ENCODE measurements at regions not wholly inside any gene's neighbourhood (a gene's known extent, or its start where the extent isn't known, plus 50 kb on each side); places are given as distances from the start of the nearest gene placed in this dataset.
"Not testable (repeated sequence)": the region's sequence is repeated elsewhere in the genome, so short reads cannot be mapped to it uniquely, and the experiment has no call there.

GRCh38 chr2:142827170-142827569 is 50.3 kb upstream of the KYNU start:
- Histone ChIP-seq H3K9me3 (ENCODE audit: control insufficient read depth in 2 of 2, insufficient read depth in 1 of 2, low read length in 1 of 2) (no peaks in the 10 kb centered on the region), H3K27ac (ENCODE audit: low read depth in 1 of 2, low read length in 1 of 2) (no peak overlapping the region), H3K4me1 (ENCODE audit: control insufficient read depth in 2 of 2, insufficient read depth in 2 of 2, low read length in 2 of 2) (no peaks in the 10 kb centered on the region), H3K36me3 (ENCODE audit: control insufficient read depth in 2 of 2, insufficient read depth in 2 of 2, low read length in 1 of 2) (no peaks in the 10 kb centered on the region), H3K4me3 (ENCODE audit: low read length in 2 of 2) (no peak overlapping the region), H3K27me3 (ENCODE audit: control insufficient read depth in 2 of 2, insufficient read depth in 1 of 2, low read length in 1 of 2) (no peaks in the 10 kb centered on the region)
- 98% methylated on average over 9 of the region's 9 CpGs for WGBS
- no peak for DNase-seq (ENCODE audit: low read depth in 6 of 9, low spot score in 9 of 9)

- Histone ChIP-seq H3K27ac (ENCODE audit: low read depth in 1 of 2, low read length in 1 of 2) (no peak overlapping the region), H3K4me3 (ENCODE audit: low read length in 2 of 2) (no peak overlapping the region), H3K9me3 (ENCODE audit: control insufficient read depth in 2 of 2, insufficient read depth in 1 of 2, low read length in 1 of 2) (no peaks in the 10 kb centered on the region), H3K36me3 (ENCODE audit: control insufficient read depth in 2 of 2, insufficient read depth in 2 of 2, low read length in 1 of 2) (no peaks in the 10 kb centered on the region), H3K27me3 (ENCODE audit: control insufficient read depth in 2 of 2, insufficient read depth in 1 of 2, low read length in 1 of 2) (no peaks in the 10 kb centered on the region), H3K4me1 (ENCODE audit: control insufficient read depth in 2 of 2, insufficient read depth in 2 of 2, low read length in 2 of 2) (no peaks in the 10 kb centered on the region)
- 93% methylated on average over 2 of the region's 2 CpGs for WGBS
- DNase-seq (ENCODE audit: low read depth in 6 of 9, low spot score in 9 of 9) = no peak
These were observed 51.6 kb upstream of the KYNU start for GRCh38 chr2:142825861-142826260.

- whole genome bisulfite sequencing = 92% methylated on average over 1 of the region's 1 CpG
These were observed 52.7 kb upstream of the KYNU start for GRCh38 chr2:142824756-142825155.

GRCh38 chr2:142822190-142822589 is 55.3 kb upstream of the KYNU start:
- no peak overlapping the region for H3K4me3 ChIP-seq (ENCODE audit: low read length in 2 of 2)
- H3K4me1 ChIP-seq (ENCODE audit: control insufficient read depth in 2 of 2, insufficient read depth in 2 of 2, low read length in 2 of 2) = no peaks in the 10 kb centered on the region
- H3K27ac ChIP-seq (ENCODE audit: low read depth in 1 of 2, low read length in 1 of 2) = no peak overlapping the region
- no peak for DNase-seq (ENCODE audit: low read depth in 6 of 9, low spot score in 9 of 9)
- no peaks in the 10 kb centered on the region for H3K36me3 ChIP-seq (ENCODE audit: control insufficient read depth in 2 of 2, insufficient read depth in 2 of 2, low read length in 1 of 2)
- WGBS = 85% methylated on average over 3 of the region's 3 CpGs
- no peaks in the 10 kb centered on the region for H3K27me3 ChIP-seq (ENCODE audit: control insufficient read depth in 2 of 2, insufficient read depth in 1 of 2, low read length in 1 of 2)
- H3K9me3 ChIP-seq (ENCODE audit: control insufficient read depth in 2 of 2, insufficient read depth in 1 of 2, low read length in 1 of 2) = no peaks in the 10 kb centered on the region

More at GRCh38 chr2:142824756-142825155, 52.7 kb upstream of the KYNU start:
- Histone ChIP-seq H3K36me3 (ENCODE audit: control insufficient read depth in 2 of 2, insufficient read depth in 2 of 2, low read length in 1 of 2) (no peaks in the 10 kb centered on the region), H3K9me3 (ENCODE audit: control insufficient read depth in 2 of 2, insufficient read depth in 1 of 2, low read length in 1 of 2) (no peaks in the 10 kb centered on the region), H3K27ac (ENCODE audit: low read depth in 1 of 2, low read length in 1 of 2) (no peak overlapping the region), H3K27me3 (ENCODE audit: control insufficient read depth in 2 of 2, insufficient read depth in 1 of 2, low read length in 1 of 2) (no peaks in the 10 kb centered on the region), H3K4me1 (ENCODE audit: control insufficient read depth in 2 of 2, insufficient read depth in 2 of 2, low read length in 2 of 2) (no peaks in the 10 kb centered on the region), H3K4me3 (ENCODE audit: low read length in 2 of 2) (no peak overlapping the region)
- DNase-seq (ENCODE audit: low read depth in 6 of 9, low spot score in 9 of 9) = no peak

- 99% methylated on average over 2 of the region's 2 CpGs for WGBS
- Histone ChIP-seq H3K4me1 (ENCODE audit: control insufficient read depth in 2 of 2, insufficient read depth in 2 of 2, low read length in 2 of 2) (no peaks in the 10 kb centered on the region), H3K4me3 (ENCODE audit: low read length in 2 of 2) (no peak overlapping the region), H3K36me3 (ENCODE audit: control insufficient read depth in 2 of 2, insufficient read depth in 2 of 2, low read length in 1 of 2) (no peaks in the 10 kb centered on the region), H3K27ac (ENCODE audit: low read depth in 1 of 2, low read length in 1 of 2) (no peak overlapping the region), H3K27me3 (ENCODE audit: control insufficient read depth in 2 of 2, insufficient read depth in 1 of 2, low read length in 1 of 2) (no peaks in the 10 kb centered on the region), H3K9me3 (ENCODE audit: control insufficient read depth in 2 of 2, insufficient read depth in 1 of 2, low read length in 1 of 2) (no peaks in the 10 kb centered on the region)
- DNase-seq (ENCODE audit: low read depth in 6 of 9, low spot score in 9 of 9) = no peak
These were observed 58.1 kb upstream of the KYNU start for GRCh38 chr2:142819411-142819810.

- H3K9me3 ChIP-seq (ENCODE audit: control insufficient read depth in 2 of 2, insufficient read depth in 1 of 2, low read length in 1 of 2) = no peaks in the 10 kb centered on the region
- no peaks in the 10 kb centered on the region for H3K36me3 ChIP-seq (ENCODE audit: control insufficient read depth in 2 of 2, insufficient read depth in 2 of 2, low read length in 1 of 2)
- DNase-seq (ENCODE audit: low read depth in 6 of 9, low spot score in 9 of 9) = no peak
- WGBS = 99% methylated on average over 1 of the region's 1 CpG
- H3K4me3 ChIP-seq (ENCODE audit: low read length in 2 of 2) = no peak overlapping the region
- no peak overlapping the region for H3K27ac ChIP-seq (ENCODE audit: low read depth in 1 of 2, low read length in 1 of 2)
- H3K4me1 ChIP-seq (ENCODE audit: control insufficient read depth in 2 of 2, insufficient read depth in 2 of 2, low read length in 2 of 2) = no peaks in the 10 kb centered on the region
- H3K27me3 ChIP-seq (ENCODE audit: control insufficient read depth in 2 of 2, insufficient read depth in 1 of 2, low read length in 1 of 2) = no peaks in the 10 kb centered on the region
These were observed 62.1 kb upstream of the KYNU start for GRCh38 chr2:142815375-142815774.

- H3K27me3 ChIP-seq (ENCODE audit: control insufficient read depth in 2 of 2, insufficient read depth in 1 of 2, low read length in 1 of 2) = no peaks in the 10 kb centered on the region
- no peak overlapping the region for H3K4me3 ChIP-seq (ENCODE audit: low read length in 2 of 2)
- no peaks in the 10 kb centered on the region for H3K4me1 ChIP-seq (ENCODE audit: control insufficient read depth in 2 of 2, insufficient read depth in 2 of 2, low read length in 2 of 2)
- H3K27ac ChIP-seq (ENCODE audit: low read depth in 1 of 2, low read length in 1 of 2) = no peak overlapping the region
- no peaks in the 10 kb centered on the region for H3K9me3 ChIP-seq (ENCODE audit: control insufficient read depth in 2 of 2, insufficient read depth in 1 of 2, low read length in 1 of 2)
- WGBS = 93% methylated on average over 5 of the region's 5 CpGs
- no peak for DNase-seq (ENCODE audit: low read depth in 6 of 9, low spot score in 9 of 9)
- H3K36me3 ChIP-seq (ENCODE audit: control insufficient read depth in 2 of 2, insufficient read depth in 2 of 2, low read length in 1 of 2) = no peaks in the 10 kb centered on the region
These were observed 63.3 kb upstream of the KYNU start for GRCh38 chr2:142813830-142814829.

- not testable (repeated sequence) for H3K4me3 ChIP-seq (ENCODE audit: low read length in 2 of 2); H3K36me3 ChIP-seq (ENCODE audit: control insufficient read depth in 2 of 2, insufficient read depth in 2 of 2, low read length in 1 of 2); H3K4me1 ChIP-seq (ENCODE audit: control insufficient read depth in 2 of 2, insufficient read depth in 2 of 2, low read length in 2 of 2); H3K27ac ChIP-seq (ENCODE audit: low read depth in 1 of 2, low read length in 1 of 2); H3K9me3 ChIP-seq (ENCODE audit: control insufficient read depth in 2 of 2, insufficient read depth in 1 of 2, low read length in 1 of 2); DNase-seq (ENCODE audit: low read depth in 6 of 9, low spot score in 9 of 9); H3K27me3 ChIP-seq (ENCODE audit: control insufficient read depth in 2 of 2, insufficient read depth in 1 of 2, low read length in 1 of 2)
- 91% methylated on average over 13 of the region's 13 CpGs for WGBS
These were observed 65.8 kb upstream of the KYNU start for GRCh38 chr2:142811644-142812043.

GRCh38 chr2:142805244-142805643 is 72.2 kb upstream of the KYNU start:
- no peaks in the 10 kb centered on the region for H3K9me3 ChIP-seq (ENCODE audit: control insufficient read depth in 2 of 2, insufficient read depth in 1 of 2, low read length in 1 of 2)
- no peak overlapping the region for H3K27ac ChIP-seq (ENCODE audit: low read depth in 1 of 2, low read length in 1 of 2)
- no peak overlapping the region for H3K4me3 ChIP-seq (ENCODE audit: low read length in 2 of 2)
- no peak for DNase-seq (ENCODE audit: low read depth in 6 of 9, low spot score in 9 of 9)
- no peaks in the 10 kb centered on the region for H3K36me3 ChIP-seq (ENCODE audit: control insufficient read depth in 2 of 2, insufficient read depth in 2 of 2, low read length in 1 of 2)
- H3K27me3 ChIP-seq (ENCODE audit: control insufficient read depth in 2 of 2, insufficient read depth in 1 of 2, low read length in 1 of 2) = no peaks in the 10 kb centered on the region
- no peaks in the 10 kb centered on the region for H3K4me1 ChIP-seq (ENCODE audit: control insufficient read depth in 2 of 2, insufficient read depth in 2 of 2, low read length in 2 of 2)

Measured in thymus (tissue), 11 donors.